Suprapubic skin (tissue), 4 donors: ENCODE measurements at regions not wholly inside any gene's neighbourhood (a gene's known extent, or its start where the extent isn't known, plus 50 kb on each side); places are given as distances from the start of the nearest gene placed in this dataset.
"Not testable (repeated sequence)": the region's sequence is repeated elsewhere in the genome, so short reads cannot be mapped to it uniquely, and the experiment has no call there.

Source experiments
- EP300 ChIP-seq: sonication (generic); formaldehyde crosslinking; IDR thresholded peaks from one replicate; pipeline ENCODE4 v1.6.1; 2017; ENCODE audit warnings: antibody characterized with exemption
- POLR2AphosphoS5 ChIP-seq, 3 donors: sonication (generic); formaldehyde crosslinking; IDR thresholded peaks; one replicate each; pipeline ENCODE4 v1.6.1; 2017; ENCODE audit warnings: antibody characterized with exemption in 3 of 3
- TF ChIP-seq, protein P1 (sequence below), 2 donors: fragments of 200-600 bp in 1 of 2; fragments of 450-650 bp in 1 of 2; sonication (generic) in 1 of 2; IDR thresholded peaks; one replicate each; pipeline ENCODE4 v1.5.1; 2016 to 2019; ENCODE audit warnings: antibody characterized with exemption in 2 of 2, mild to moderate bottlenecking in 1 of 2, moderate library complexity in 1 of 2

DNA sequence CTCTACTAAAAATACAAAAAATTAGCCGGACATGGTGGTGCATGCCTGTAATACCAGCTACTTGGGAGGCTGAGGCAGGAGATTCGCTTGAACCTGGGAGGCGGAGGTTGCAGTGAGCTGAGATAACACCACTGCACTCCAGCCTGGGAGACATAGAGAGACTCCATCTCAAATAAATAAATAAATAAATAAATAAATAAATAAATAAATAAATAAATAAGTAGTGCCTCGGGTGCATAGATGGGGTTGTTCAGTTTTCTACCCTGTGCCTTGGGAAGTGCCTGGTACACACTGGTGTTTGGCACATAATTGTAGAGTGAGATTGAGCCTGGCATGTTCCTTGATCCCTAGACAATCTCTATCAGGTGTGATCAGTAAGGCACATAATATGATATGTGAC, 111.2 kb upstream of the ESR1 start:
- not testable (repeated sequence) for TF ChIP-seq POLR2AphosphoS5 (IDR thresholded peaks at IDR 0.05); EP300
- TF ChIP-seq, protein P1, sequence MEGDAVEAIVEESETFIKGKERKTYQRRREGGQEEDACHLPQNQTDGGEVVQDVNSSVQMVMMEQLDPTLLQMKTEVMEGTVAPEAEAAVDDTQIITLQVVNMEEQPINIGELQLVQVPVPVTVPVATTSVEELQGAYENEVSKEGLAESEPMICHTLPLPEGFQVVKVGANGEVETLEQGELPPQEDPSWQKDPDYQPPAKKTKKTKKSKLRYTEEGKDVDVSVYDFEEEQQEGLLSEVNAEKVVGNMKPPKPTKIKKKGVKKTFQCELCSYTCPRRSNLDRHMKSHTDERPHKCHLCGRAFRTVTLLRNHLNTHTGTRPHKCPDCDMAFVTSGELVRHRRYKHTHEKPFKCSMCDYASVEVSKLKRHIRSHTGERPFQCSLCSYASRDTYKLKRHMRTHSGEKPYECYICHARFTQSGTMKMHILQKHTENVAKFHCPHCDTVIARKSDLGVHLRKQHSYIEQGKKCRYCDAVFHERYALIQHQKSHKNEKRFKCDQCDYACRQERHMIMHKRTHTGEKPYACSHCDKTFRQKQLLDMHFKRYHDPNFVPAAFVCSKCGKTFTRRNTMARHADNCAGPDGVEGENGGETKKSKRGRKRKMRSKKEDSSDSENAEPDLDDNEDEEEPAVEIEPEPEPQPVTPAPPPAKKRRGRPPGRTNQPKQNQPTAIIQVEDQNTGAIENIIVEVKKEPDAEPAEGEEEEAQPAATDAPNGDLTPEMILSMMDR (IDR thresholded peaks at IDR 0.05) = not testable (repeated sequence)
